ENCODE measurements at regions not wholly inside any gene's neighbourhood (a gene's known extent, or its start where the extent isn't known, plus 50 kb on each side); places are given as distances from the start of the nearest gene placed in this dataset.

- H3K27me3 ChIP-seq (ENCODE audit: low read depth, low read length): no peaks in the 10 kb centered on the region
- TF ChIP-seq, protein P1, sequence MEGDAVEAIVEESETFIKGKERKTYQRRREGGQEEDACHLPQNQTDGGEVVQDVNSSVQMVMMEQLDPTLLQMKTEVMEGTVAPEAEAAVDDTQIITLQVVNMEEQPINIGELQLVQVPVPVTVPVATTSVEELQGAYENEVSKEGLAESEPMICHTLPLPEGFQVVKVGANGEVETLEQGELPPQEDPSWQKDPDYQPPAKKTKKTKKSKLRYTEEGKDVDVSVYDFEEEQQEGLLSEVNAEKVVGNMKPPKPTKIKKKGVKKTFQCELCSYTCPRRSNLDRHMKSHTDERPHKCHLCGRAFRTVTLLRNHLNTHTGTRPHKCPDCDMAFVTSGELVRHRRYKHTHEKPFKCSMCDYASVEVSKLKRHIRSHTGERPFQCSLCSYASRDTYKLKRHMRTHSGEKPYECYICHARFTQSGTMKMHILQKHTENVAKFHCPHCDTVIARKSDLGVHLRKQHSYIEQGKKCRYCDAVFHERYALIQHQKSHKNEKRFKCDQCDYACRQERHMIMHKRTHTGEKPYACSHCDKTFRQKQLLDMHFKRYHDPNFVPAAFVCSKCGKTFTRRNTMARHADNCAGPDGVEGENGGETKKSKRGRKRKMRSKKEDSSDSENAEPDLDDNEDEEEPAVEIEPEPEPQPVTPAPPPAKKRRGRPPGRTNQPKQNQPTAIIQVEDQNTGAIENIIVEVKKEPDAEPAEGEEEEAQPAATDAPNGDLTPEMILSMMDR (IDR thresholded peaks at IDR 0.05; ENCODE audit: low read depth, low read length): no peak
- TF ChIP-seq EZH2phosphoT487 (IDR thresholded peaks at IDR 0.05; ENCODE audit: low read depth): no peak
- H3K79me2 ChIP-seq (ENCODE audit: low read length): no peaks in the 10 kb centered on the region
- no peak overlapping the region for H2AFZ ChIP-seq (ENCODE audit: low read depth, low read length)
- no peaks in the 10 kb centered on the region for H3K36me3 ChIP-seq (replicated peaks; ENCODE audit: low read depth, low read length)
- no peaks in the 10 kb centered on the region for H3K9me3 ChIP-seq (ENCODE audit: insufficient read depth, low read length)
- H3K4me3 ChIP-seq (ENCODE audit: low read length): no peak overlapping the region
- H3K4me1 ChIP-seq (ENCODE audit: low read length): peaks cover 11% of the 10 kb centered on the region
- H3K4me2 ChIP-seq (ENCODE audit: low read length): no peak overlapping the region
- no peak overlapping the region for H3K9ac ChIP-seq (ENCODE audit: low read length)
- no peak overlapping the region for H3K27ac ChIP-seq (ENCODE audit: low read length)
- no peaks in the 10 kb centered on the region for H4K20me1 ChIP-seq (ENCODE audit: insufficient read depth, low read length)
Measured at GRCh38 chr7:41773756-41774155, 70.9 kb upstream of the INHBA start.

- Histone ChIP-seq H2AFZ (ENCODE audit: low read depth, low read length) (no peak overlapping the region), H3K4me3 (ENCODE audit: low read length) (no peak overlapping the region)
Measured at GRCh38 chr7:41771717-41772116, 68.8 kb upstream of the INHBA start.

GRCh38 chr7:41769162-41769561 lies 66.3 kb upstream of the INHBA start:
- H3K79me2 ChIP-seq (ENCODE audit: low read length): no peaks in the 10 kb centered on the region
- H3K27me3 ChIP-seq (ENCODE audit: low read depth, low read length): no peaks in the 10 kb centered on the region
- H3K4me3 ChIP-seq (ENCODE audit: low read length): no peak overlapping the region
- H4K20me1 ChIP-seq (ENCODE audit: insufficient read depth, low read length): no peaks in the 10 kb centered on the region
- no peaks in the 10 kb centered on the region for H3K36me3 ChIP-seq (replicated peaks; ENCODE audit: low read depth, low read length)
- no peak overlapping the region for H3K27ac ChIP-seq (ENCODE audit: low read length)
- no peak overlapping the region for H3K9ac ChIP-seq (ENCODE audit: low read length)
- no peak overlapping the region for H3K4me2 ChIP-seq (ENCODE audit: low read length)
- no peaks in the 10 kb centered on the region for H3K9me3 ChIP-seq (ENCODE audit: insufficient read depth, low read length)
- H3K4me1 ChIP-seq (ENCODE audit: low read length): no peaks in the 10 kb centered on the region
- no peak overlapping the region for H2AFZ ChIP-seq (ENCODE audit: low read depth, low read length)
- TF ChIP-seq, protein P1 (IDR thresholded peaks at IDR 0.05; ENCODE audit: low read depth, low read length): no peak
- TF ChIP-seq EZH2phosphoT487 (IDR thresholded peaks at IDR 0.05; ENCODE audit: low read depth): no peak

More at GRCh38 chr7:41771717-41772116, 68.8 kb upstream of the INHBA start:
- Histone ChIP-seq H3K79me2 (ENCODE audit: low read length) (no peaks in the 10 kb centered on the region), H3K4me1 (ENCODE audit: low read length) (no peaks in the 10 kb centered on the region), H4K20me1 (ENCODE audit: insufficient read depth, low read length) (no peaks in the 10 kb centered on the region), H3K9me3 (ENCODE audit: insufficient read depth, low read length) (no peaks in the 10 kb centered on the region), H3K4me2 (ENCODE audit: low read length) (no peak overlapping the region), H3K9ac (ENCODE audit: low read length) (no peak overlapping the region), H3K27me3 (ENCODE audit: low read depth, low read length) (no peaks in the 10 kb centered on the region), H3K27ac (ENCODE audit: low read length) (no peak overlapping the region), H3K36me3 (replicated peaks; ENCODE audit: low read depth, low read length) (no peaks in the 10 kb centered on the region)
- TF ChIP-seq, protein P1 (IDR thresholded peaks at IDR 0.05; ENCODE audit: low read depth, low read length): no peak
- no peak for TF ChIP-seq EZH2phosphoT487 (IDR thresholded peaks at IDR 0.05; ENCODE audit: low read depth)

DNA sequence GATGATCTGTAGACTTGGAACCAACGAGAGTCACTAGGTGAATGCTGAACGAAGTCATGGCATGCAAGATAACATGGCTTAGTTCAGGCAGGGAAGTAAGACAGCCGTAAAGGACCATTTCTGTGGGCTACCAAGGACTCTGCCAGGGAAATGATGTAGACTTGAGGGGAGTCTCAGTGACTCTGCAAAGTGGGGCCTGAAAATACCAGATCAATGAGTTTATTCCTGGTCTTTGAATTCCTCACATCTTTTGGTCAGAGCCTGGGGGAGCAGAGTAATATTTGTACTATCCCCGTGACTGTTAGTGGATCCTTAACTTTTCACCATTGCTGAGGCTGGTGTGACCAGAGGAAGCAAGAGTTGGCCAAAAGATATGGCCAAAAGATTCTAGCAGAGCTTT lies 60.7 kb upstream of the INHBA start:
- Histone ChIP-seq H4K20me1 (ENCODE audit: insufficient read depth, low read length) (no peaks in the 10 kb centered on the region), H3K9me3 (ENCODE audit: insufficient read depth, low read length) (no peaks in the 10 kb centered on the region), H3K4me3 (ENCODE audit: low read length) (no peak overlapping the region), H3K4me2 (ENCODE audit: low read length) (no peak overlapping the region), H2AFZ (ENCODE audit: low read depth, low read length) (no peak overlapping the region), H3K36me3 (replicated peaks; ENCODE audit: low read depth, low read length) (no peaks in the 10 kb centered on the region), H3K4me1 (ENCODE audit: low read length) (no peaks in the 10 kb centered on the region), H3K27ac (ENCODE audit: low read length) (no peak overlapping the region), H3K27me3 (ENCODE audit: low read depth, low read length) (no peaks in the 10 kb centered on the region), H3K9ac (ENCODE audit: low read length) (no peak overlapping the region), H3K79me2 (ENCODE audit: low read length) (no peaks in the 10 kb centered on the region)
- TF ChIP-seq, protein P1 (IDR thresholded peaks at IDR 0.05; ENCODE audit: low read depth, low read length): no peak
- no peak for TF ChIP-seq EZH2phosphoT487 (IDR thresholded peaks at IDR 0.05; ENCODE audit: low read depth)
